ENCODE measurements at regions not wholly inside any gene's neighbourhood (a gene's known extent, or its start where the extent isn't known, plus 50 kb on each side); places are given as distances from the start of the nearest gene placed in this dataset.

DNA sequence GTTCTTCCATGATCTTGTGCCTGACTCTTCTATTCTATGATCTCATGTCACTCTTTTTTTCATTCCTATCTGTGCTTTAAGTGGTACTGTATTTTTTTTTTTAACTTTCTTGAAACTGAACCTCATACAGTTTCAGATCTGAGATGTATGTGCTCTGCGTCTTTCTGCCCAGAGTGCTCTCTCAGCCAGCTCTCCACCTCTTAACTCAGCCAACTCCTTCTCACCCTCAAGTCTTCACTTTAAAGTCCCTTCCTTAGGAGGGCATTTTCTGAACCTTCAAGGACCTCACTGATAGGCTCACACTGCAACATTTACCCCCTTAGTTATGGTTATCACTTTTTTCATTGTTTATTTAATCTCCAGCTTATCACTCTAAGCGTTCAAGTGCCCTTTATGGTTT lies 158.7 kb downstream of the IRS2 start:
- Histone ChIP-seq H3K4me3 (ENCODE audit: low read depth, low read length) (no peak overlapping the region), H3K27me3 (ENCODE audit: control insufficient read depth, insufficient read depth, low read length) (no peaks in the 10 kb centered on the region), H3K36me3 (ENCODE audit: control insufficient read depth, insufficient read depth, low read length) (no peaks in the 10 kb centered on the region)
- DNase-seq (ENCODE audit: low read depth), result no peak
- no peak for TF ChIP-seq CTCF (IDR thresholded peaks at IDR 0.05; ENCODE audit: insufficient read depth, low read length, poor library complexity, severe bottlenecking)

DNA sequence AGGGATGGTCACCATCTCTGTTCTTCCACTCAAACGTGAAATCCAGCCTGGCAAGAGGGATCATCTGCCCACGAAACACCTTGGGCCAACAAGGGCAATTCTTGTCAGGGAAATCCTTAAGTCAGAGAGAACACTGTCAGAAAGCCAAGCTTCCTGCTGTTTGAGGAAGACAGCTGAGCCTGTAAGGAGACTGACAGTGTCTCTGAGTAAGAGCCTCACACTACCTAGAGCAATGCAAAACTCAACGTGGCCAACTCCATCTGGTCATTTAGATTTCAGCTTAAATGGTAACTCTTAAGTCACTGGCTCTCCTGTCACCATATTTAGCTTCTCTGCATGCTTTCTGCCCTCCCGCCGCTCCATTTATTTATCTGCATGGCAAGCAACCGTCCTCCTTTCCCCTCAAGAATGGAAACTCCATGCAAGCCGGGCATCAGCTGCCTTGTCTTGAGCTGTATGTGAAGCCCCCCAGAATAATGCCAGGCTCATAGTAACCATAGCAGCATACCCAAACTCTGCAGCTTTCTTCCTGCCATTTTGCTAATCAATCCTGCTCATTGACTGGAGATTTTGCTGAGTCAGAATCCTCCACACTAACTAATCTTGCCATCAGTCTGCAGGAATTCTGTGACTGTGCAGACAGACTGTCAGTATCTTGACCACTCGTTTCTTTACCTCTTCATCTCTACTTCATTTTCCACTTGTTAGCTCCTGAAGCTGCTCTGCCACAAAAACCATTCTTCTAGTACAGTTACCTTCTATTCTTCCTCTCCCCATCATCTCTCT lies 159.8 kb downstream of the IRS2 start:
- DNase-seq (ENCODE audit: low read depth), result no peak
- no peak for TF ChIP-seq CTCF (IDR thresholded peaks at IDR 0.05; ENCODE audit: insufficient read depth, low read length, poor library complexity, severe bottlenecking)
- Histone ChIP-seq H3K4me3 (ENCODE audit: low read depth, low read length) (no peak overlapping the region), H3K27me3 (ENCODE audit: control insufficient read depth, insufficient read depth, low read length) (no peaks in the 10 kb centered on the region), H3K36me3 (ENCODE audit: control insufficient read depth, insufficient read depth, low read length) (no peaks in the 10 kb centered on the region)

DNA sequence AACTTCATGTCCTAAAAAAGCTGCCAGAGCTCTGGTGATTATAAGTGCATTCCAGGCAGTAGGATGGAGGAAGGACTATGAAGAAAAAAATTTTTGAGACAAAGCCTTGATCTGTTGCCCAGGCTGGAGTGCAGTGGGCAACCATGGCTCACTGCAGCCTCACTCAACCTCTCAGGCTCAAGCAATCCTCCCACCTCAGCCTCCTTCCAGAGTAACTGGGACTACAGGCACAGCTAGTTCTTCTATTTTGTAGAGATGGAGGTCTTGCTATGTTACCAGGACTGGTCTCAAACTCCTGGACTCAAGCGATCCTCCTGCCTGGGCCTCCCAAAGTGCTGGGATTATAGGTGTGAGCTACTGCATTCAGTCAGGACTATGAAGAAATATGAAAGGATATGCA lies 161.2 kb downstream of the IRS2 start:
- DNase-seq (ENCODE audit: low read depth), result no peak
- no peak for TF ChIP-seq CTCF (IDR thresholded peaks at IDR 0.05; ENCODE audit: insufficient read depth, low read length, poor library complexity, severe bottlenecking)
- no peaks in the 10 kb centered on the region for H3K27me3 ChIP-seq (ENCODE audit: control insufficient read depth, insufficient read depth, low read length)
- no peaks in the 10 kb centered on the region for H3K36me3 ChIP-seq (ENCODE audit: control insufficient read depth, insufficient read depth, low read length)
- no peak overlapping the region for H3K4me3 ChIP-seq (ENCODE audit: low read depth, low read length)

- no peak for TF ChIP-seq CTCF (IDR thresholded peaks at IDR 0.05; ENCODE audit: insufficient read depth, low read length, poor library complexity, severe bottlenecking)
- Histone ChIP-seq H3K36me3 (ENCODE audit: control insufficient read depth, insufficient read depth, low read length) (no peaks in the 10 kb centered on the region), H3K4me3 (ENCODE audit: low read depth, low read length) (no peak overlapping the region), H3K27me3 (ENCODE audit: control insufficient read depth, insufficient read depth, low read length) (no peaks in the 10 kb centered on the region)
- no peak for DNase-seq (ENCODE audit: low read depth)
Observed at GRCh38 chr13:109622006-109622405, 164.4 kb downstream of the IRS2 start.

DNA sequence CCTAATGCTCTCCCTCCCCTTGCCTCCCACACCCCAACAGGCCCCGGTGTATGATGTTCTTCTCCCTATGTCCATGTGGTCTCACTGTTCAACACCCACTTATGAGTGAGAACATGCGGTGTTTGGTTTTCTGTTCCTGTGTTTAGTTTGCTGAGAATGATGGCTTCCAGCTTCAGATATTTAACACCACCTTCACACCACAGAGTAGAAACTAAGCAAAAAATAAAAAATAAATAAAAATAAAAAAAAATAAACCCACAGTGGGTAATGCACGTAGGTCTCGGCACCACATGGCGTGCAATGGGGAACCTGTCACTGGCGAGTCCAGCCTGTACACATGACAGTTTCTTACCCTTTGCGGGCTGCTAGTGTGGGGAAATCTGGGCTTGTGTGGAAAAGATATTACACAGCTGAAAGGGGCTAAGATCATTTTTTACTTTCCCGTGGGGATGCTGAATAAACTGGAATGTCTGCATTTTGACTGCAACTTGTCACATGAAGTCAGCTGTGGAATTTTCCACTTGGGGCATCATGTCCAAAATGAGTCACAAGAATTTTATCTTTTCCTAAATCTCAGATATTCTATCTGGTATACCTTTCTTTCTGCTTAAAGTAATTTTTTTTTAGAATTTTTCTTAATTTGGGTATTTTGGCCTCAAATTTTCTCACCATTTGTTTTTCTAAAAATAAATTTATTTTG lies 170.5 kb downstream of the IRS2 start:
- Histone ChIP-seq H3K36me3 (ENCODE audit: control insufficient read depth, insufficient read depth, low read length) (no peaks in the 10 kb centered on the region), H3K27me3 (ENCODE audit: control insufficient read depth, insufficient read depth, low read length) (no peaks in the 10 kb centered on the region), H3K4me3 (ENCODE audit: low read depth, low read length) (no peak overlapping the region)
- DNase-seq (ENCODE audit: low read depth), result no peak
- TF ChIP-seq CTCF (IDR thresholded peaks at IDR 0.05; ENCODE audit: insufficient read depth, low read length, poor library complexity, severe bottlenecking), result no peak
